ENCODE measurements at regions not wholly inside any gene's neighbourhood (a gene's known extent, or its start where the extent isn't known, plus 50 kb on each side); places are given as distances from the start of the nearest gene placed in this dataset.

- Histone ChIP-seq H3K9ac (ENCODE audit: low read depth, low read length) (no peak overlapping the region), H3K27ac (ENCODE audit: low read depth, low read length) (no peak overlapping the region), H3K36me3 (ENCODE audit: insufficient read depth, low read length) (no peaks in the 10 kb centered on the region), H3K4me3 (ENCODE audit: low read length) (no peak overlapping the region), H3K9me3 (ENCODE audit: insufficient read depth, low read depth, low read length) (no peaks in the 10 kb centered on the region), H3K4me1 (ENCODE audit: insufficient read depth, low read length) (peaks cover 21% of the 10 kb centered on the region), H3K27me3 (ENCODE audit: insufficient read depth, low read length) (no peaks in the 10 kb centered on the region)
- 94% methylated on average over 4 of the region's 4 CpGs for WGBS
These were observed 134.5 kb downstream of the PALM2AKAP2 start for GRCh38 chr9:109914280-109915027.

- H3K4me3 ChIP-seq (ENCODE audit: low read length) = no peak overlapping the region
- no peaks in the 10 kb centered on the region for H3K36me3 ChIP-seq (ENCODE audit: insufficient read depth, low read length)
- H3K27ac ChIP-seq (ENCODE audit: low read depth, low read length) = no peak overlapping the region
- H3K9me3 ChIP-seq (ENCODE audit: insufficient read depth, low read depth, low read length) = no peaks in the 10 kb centered on the region
- peaks cover 14% of the 10 kb centered on the region for H3K4me1 ChIP-seq (ENCODE audit: insufficient read depth, low read length)
- H3K27me3 ChIP-seq (ENCODE audit: insufficient read depth, low read length) = no peaks in the 10 kb centered on the region
- H3K9ac ChIP-seq (ENCODE audit: low read depth, low read length) = no peak overlapping the region
- 95% methylated on average over 6 of the region's 6 CpGs for WGBS
These were observed 136.3 kb downstream of the PALM2AKAP2 start for GRCh38 chr9:109916316-109916715.

- Histone ChIP-seq H3K4me1 (ENCODE audit: insufficient read depth, low read length) (no peaks in the 10 kb centered on the region; the same call in 1 of the 2 replicates), H3K9ac (ENCODE audit: low read depth, low read length) (no peak overlapping the region), H3K4me3 (ENCODE audit: low read length) (no peak overlapping the region), H3K9me3 (ENCODE audit: insufficient read depth, low read depth, low read length) (no peaks in the 10 kb centered on the region), H3K36me3 (ENCODE audit: insufficient read depth, low read length) (no peaks in the 10 kb centered on the region), H3K27me3 (ENCODE audit: insufficient read depth, low read length) (no peaks in the 10 kb centered on the region), H3K27ac (ENCODE audit: low read depth, low read length) (no peak overlapping the region)
- 88% methylated on average over 11 of the region's 11 CpGs for WGBS
These were observed 138.6 kb downstream of the PALM2AKAP2 start for GRCh38 chr9:109918339-109919163.

GRCh38 chr9:109919736-109920408 lies 139.9 kb downstream of the PALM2AKAP2 start:
- no peaks in the 10 kb centered on the region; the same call in 1 of the 2 replicates for H3K4me1 ChIP-seq (ENCODE audit: insufficient read depth, low read length)
- H3K27ac ChIP-seq (ENCODE audit: low read depth, low read length) = no peak overlapping the region
- H3K9me3 ChIP-seq (ENCODE audit: insufficient read depth, low read depth, low read length) = no peaks in the 10 kb centered on the region
- no peaks in the 10 kb centered on the region for H3K36me3 ChIP-seq (ENCODE audit: insufficient read depth, low read length)
- WGBS = 100% methylated on average over 1 of the region's 2 CpGs
- no peak overlapping the region for H3K4me3 ChIP-seq (ENCODE audit: low read length)
- H3K27me3 ChIP-seq (ENCODE audit: insufficient read depth, low read length) = no peaks in the 10 kb centered on the region
- H3K9ac ChIP-seq (ENCODE audit: low read depth, low read length) = no peak overlapping the region

GRCh38 chr9:109922617-109923470 lies 142.8 kb downstream of the PALM2AKAP2 start:
- H3K27ac ChIP-seq (ENCODE audit: low read depth, low read length) = no peak overlapping the region
- WGBS = 93% methylated on average over 2 of the region's 2 CpGs

GRCh38 chr9:109923471-109923760 lies 143.4 kb downstream of the PALM2AKAP2 start:
- 89% methylated on average over 5 of the region's 5 CpGs for WGBS
- H3K9me3 ChIP-seq (ENCODE audit: insufficient read depth, low read depth, low read length) = no peaks in the 10 kb centered on the region
- H3K36me3 ChIP-seq (ENCODE audit: insufficient read depth, low read length) = no peaks in the 10 kb centered on the region
- H3K4me3 ChIP-seq (ENCODE audit: low read length) = no peak overlapping the region
- no peaks in the 10 kb centered on the region; the same call in 1 of the 2 replicates for H3K4me1 ChIP-seq (ENCODE audit: insufficient read depth, low read length)
- no peak overlapping the region for H3K9ac ChIP-seq (ENCODE audit: low read depth, low read length)
- H3K27ac ChIP-seq (ENCODE audit: low read depth, low read length) = no peak overlapping the region
- no peaks in the 10 kb centered on the region for H3K27me3 ChIP-seq (ENCODE audit: insufficient read depth, low read length)

More at GRCh38 chr9:109922617-109923470, 142.8 kb downstream of the PALM2AKAP2 start:
- H3K9me3 ChIP-seq (ENCODE audit: insufficient read depth, low read depth, low read length) = no peaks in the 10 kb centered on the region
- no peaks in the 10 kb centered on the region for H3K36me3 ChIP-seq (ENCODE audit: insufficient read depth, low read length)
- no peaks in the 10 kb centered on the region; the same call in 1 of the 2 replicates for H3K4me1 ChIP-seq (ENCODE audit: insufficient read depth, low read length)
- H3K27me3 ChIP-seq (ENCODE audit: insufficient read depth, low read length) = no peaks in the 10 kb centered on the region
- no peak overlapping the region for H3K4me3 ChIP-seq (ENCODE audit: low read length)
- no peak overlapping the region for H3K9ac ChIP-seq (ENCODE audit: low read depth, low read length)

- WGBS = 90% methylated on average over 3 of the region's 3 CpGs
- Histone ChIP-seq H3K4me3 (ENCODE audit: low read length) (no peak overlapping the region), H3K4me1 (ENCODE audit: insufficient read depth, low read length) (no peaks in the 10 kb centered on the region; the same call in 1 of the 2 replicates), H3K27ac (ENCODE audit: low read depth, low read length) (no peak overlapping the region), H3K27me3 (ENCODE audit: insufficient read depth, low read length) (no peaks in the 10 kb centered on the region), H3K9me3 (ENCODE audit: insufficient read depth, low read depth, low read length) (no peaks in the 10 kb centered on the region), H3K9ac (ENCODE audit: low read depth, low read length) (no peak overlapping the region), H3K36me3 (ENCODE audit: insufficient read depth, low read length) (no peaks in the 10 kb centered on the region)
These were observed 143.8 kb downstream of the PALM2AKAP2 start for GRCh38 chr9:109923806-109924205.

- 100% methylated on average over 2 of the region's 2 CpGs for WGBS
- H3K4me3 ChIP-seq (ENCODE audit: low read length) = no peak overlapping the region
- no peaks in the 10 kb centered on the region for H3K27me3 ChIP-seq (ENCODE audit: insufficient read depth, low read length)
- no peaks in the 10 kb centered on the region for H3K36me3 ChIP-seq (ENCODE audit: insufficient read depth, low read length)
- H3K9ac ChIP-seq (ENCODE audit: low read depth, low read length) = no peak overlapping the region
- no peaks in the 10 kb centered on the region for H3K9me3 ChIP-seq (ENCODE audit: insufficient read depth, low read depth, low read length)
- no peak overlapping the region for H3K27ac ChIP-seq (ENCODE audit: low read depth, low read length)
- no peaks in the 10 kb centered on the region; the same call in 1 of the 2 replicates for H3K4me1 ChIP-seq (ENCODE audit: insufficient read depth, low read length)
These were observed 145.8 kb downstream of the PALM2AKAP2 start for GRCh38 chr9:109925799-109926198.

GRCh38 chr9:109926421-109926869 lies 146.4 kb downstream of the PALM2AKAP2 start:
- no peak overlapping the region for H3K9ac ChIP-seq (ENCODE audit: low read depth, low read length)
- 93% methylated on average over 3 of the region's 3 CpGs for WGBS

GRCh38 chr9:109931623-109932022 lies 151.6 kb downstream of the PALM2AKAP2 start:
- no peaks in the 10 kb centered on the region for H3K36me3 ChIP-seq (ENCODE audit: insufficient read depth, low read length)

More at GRCh38 chr9:109926421-109926869, 146.4 kb downstream of the PALM2AKAP2 start:
- Histone ChIP-seq H3K27me3 (ENCODE audit: insufficient read depth, low read length) (no peaks in the 10 kb centered on the region), H3K36me3 (ENCODE audit: insufficient read depth, low read length) (no peaks in the 10 kb centered on the region), H3K4me1 (ENCODE audit: insufficient read depth, low read length) (no peaks in the 10 kb centered on the region; the same call in 1 of the 2 replicates), H3K9me3 (ENCODE audit: insufficient read depth, low read depth, low read length) (no peaks in the 10 kb centered on the region), H3K4me3 (ENCODE audit: low read length) (no peak overlapping the region), H3K27ac (ENCODE audit: low read depth, low read length) (no peak overlapping the region)

More at GRCh38 chr9:109931623-109932022, 151.6 kb downstream of the PALM2AKAP2 start:
- H3K27me3 ChIP-seq (ENCODE audit: insufficient read depth, low read length) = no peaks in the 10 kb centered on the region
- H3K9ac ChIP-seq (ENCODE audit: low read depth, low read length) = no peak overlapping the region
- no peaks in the 10 kb centered on the region for H3K9me3 ChIP-seq (ENCODE audit: insufficient read depth, low read depth, low read length)
- H3K4me3 ChIP-seq (ENCODE audit: low read length) = no peak overlapping the region
- no peaks in the 10 kb centered on the region for H3K4me1 ChIP-seq (ENCODE audit: insufficient read depth, low read length)
- no peak overlapping the region for H3K27ac ChIP-seq (ENCODE audit: low read depth, low read length)
- 92% methylated on average over 7 of the region's 7 CpGs for WGBS
